Kidney (tissue), 13 donors: ENCODE measurements at regions not wholly inside any gene's neighbourhood (a gene's known extent, or its start where the extent isn't known, plus 50 kb on each side); places are given as distances from the start of the nearest gene placed in this dataset.

Experiments
- DNase-seq, 5 donors: peaks; one replicate each; pipeline ENCODE4 v3.0.0-alpha.2; 2013 to 2020
- FAIRE-seq: peaks from 2 replicates; lab custom pipeline; 2012; peaks lifted over from hg19 to GRCh38; lab: Jason Lieb, UNC
- H3K27ac ChIP-seq, 2 donors: one replicate each; pipeline ENCODE4 v1.7.0; 2013; ENCODE audit warnings: low read depth in 2 of 2, low read length in 2 of 2, inconsistent platforms in 1 of 2
- H3K27me3 ChIP-seq: one replicate; pipeline ENCODE4 v1.7.1; 2013; ENCODE audit warnings: low read length, inconsistent platforms; ENCODE audit not compliant: control insufficient read depth, insufficient read depth
- H3K36me3 ChIP-seq, 3 donors: one replicate each; pipeline versions ENCODE4 v1.7.0 to v1.7.1; 2013; ENCODE audit warnings: low read length in 3 of 3, control low read depth in 1 of 3, inconsistent platforms in 1 of 3; ENCODE audit not compliant: insufficient read depth in 3 of 3, control insufficient read depth in 2 of 3
- H3K4me1 ChIP-seq, 3 donors: one replicate each; pipeline versions ENCODE4 v1.7.0 to v1.7.1; 2013; ENCODE audit warnings: low read length in 3 of 3, inconsistent platforms in 1 of 3, low read depth in 1 of 3; ENCODE audit not compliant: control insufficient read depth in 2 of 3, insufficient read depth in 2 of 3
- H3K4me3 ChIP-seq, 3 donors: one replicate each; pipeline versions ENCODE4 v1.7.0 to v1.8.1; 2013; ENCODE audit warnings: low read length in 3 of 3, control low read depth in 1 of 3, inconsistent platforms in 1 of 3
- H3K9ac ChIP-seq, 3 donors: one replicate each; pipeline versions ENCODE4 v1.7.0 to v1.7.1; 2013; ENCODE audit warnings: low read length in 3 of 3, control low read depth in 1 of 3, inconsistent platforms in 1 of 3
- H3K9me3 ChIP-seq, 3 donors: one replicate each; pipeline versions ENCODE4 v1.7.0 to v1.7.1; 2013; ENCODE audit warnings: low read length in 3 of 3, control low read depth in 1 of 3, inconsistent platforms in 1 of 3; ENCODE audit not compliant: control insufficient read depth in 2 of 3, insufficient read depth in 1 of 3
- intact Hi-C: fragments of 100-400 bp; cut with DNase I; formaldehyde crosslinking; loops from one replicate; pipeline ENCODE4 v1.11.1; 2022
- TF ChIP-seq, protein P1 (sequence below): IDR thresholded peaks from 3 replicates; pipeline ENCODE4 v1.5.1; 2012; ENCODE audit warnings: mild to moderate bottlenecking, moderate library complexity, borderline replicate concordance; ENCODE audit not compliant: insufficient read depth; ENCODE audit errors: extremely low read depth
- donor health status: control.
- donor health status: control.
- donor health status: control.
- donor health status: control.
- donor health status: control.
- donor health status: DM: yes; HTN: yes; CAD: no.
- donor health status: Normal renal cell carcinoma (clear cell type).

DNA sequence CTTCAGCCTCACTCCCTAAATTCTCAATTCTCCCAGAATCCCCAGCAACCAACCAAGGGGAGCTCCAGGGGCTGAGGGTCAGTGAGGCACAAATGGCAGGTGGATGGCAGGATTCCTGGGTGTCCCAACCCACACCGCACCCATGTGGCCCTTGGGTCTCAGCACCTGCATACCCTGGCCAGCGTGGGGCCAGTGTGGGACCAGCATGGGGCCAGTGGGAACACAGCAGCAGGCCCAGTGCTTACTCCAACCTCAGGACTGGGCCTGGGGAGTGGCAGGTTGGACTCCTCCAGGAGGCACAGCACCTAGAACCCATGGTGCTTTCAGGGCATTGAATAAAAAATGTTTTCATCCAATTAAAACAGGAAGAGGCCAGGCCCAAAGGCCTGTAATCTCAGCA is 202.0 kb downstream of the TSHZ3 start:
- H3K9me3 ChIP-seq, result no peaks in the 10 kb centered on the region
- no peak overlapping the region for H3K27ac ChIP-seq
- no peak for DNase-seq
- FAIRE-seq, result no peak
- TF ChIP-seq, protein P1, sequence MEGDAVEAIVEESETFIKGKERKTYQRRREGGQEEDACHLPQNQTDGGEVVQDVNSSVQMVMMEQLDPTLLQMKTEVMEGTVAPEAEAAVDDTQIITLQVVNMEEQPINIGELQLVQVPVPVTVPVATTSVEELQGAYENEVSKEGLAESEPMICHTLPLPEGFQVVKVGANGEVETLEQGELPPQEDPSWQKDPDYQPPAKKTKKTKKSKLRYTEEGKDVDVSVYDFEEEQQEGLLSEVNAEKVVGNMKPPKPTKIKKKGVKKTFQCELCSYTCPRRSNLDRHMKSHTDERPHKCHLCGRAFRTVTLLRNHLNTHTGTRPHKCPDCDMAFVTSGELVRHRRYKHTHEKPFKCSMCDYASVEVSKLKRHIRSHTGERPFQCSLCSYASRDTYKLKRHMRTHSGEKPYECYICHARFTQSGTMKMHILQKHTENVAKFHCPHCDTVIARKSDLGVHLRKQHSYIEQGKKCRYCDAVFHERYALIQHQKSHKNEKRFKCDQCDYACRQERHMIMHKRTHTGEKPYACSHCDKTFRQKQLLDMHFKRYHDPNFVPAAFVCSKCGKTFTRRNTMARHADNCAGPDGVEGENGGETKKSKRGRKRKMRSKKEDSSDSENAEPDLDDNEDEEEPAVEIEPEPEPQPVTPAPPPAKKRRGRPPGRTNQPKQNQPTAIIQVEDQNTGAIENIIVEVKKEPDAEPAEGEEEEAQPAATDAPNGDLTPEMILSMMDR, result no peak
- no peak overlapping the region for H3K4me3 ChIP-seq
- H3K9ac ChIP-seq, result no peak overlapping the region
- H3K4me1 ChIP-seq, result no peaks in the 10 kb centered on the region
- H3K27me3 ChIP-seq, result no peaks in the 10 kb centered on the region
- no peaks in the 10 kb centered on the region for H3K36me3 ChIP-seq
- intact Hi-C loops, result no loop called here

DNA sequence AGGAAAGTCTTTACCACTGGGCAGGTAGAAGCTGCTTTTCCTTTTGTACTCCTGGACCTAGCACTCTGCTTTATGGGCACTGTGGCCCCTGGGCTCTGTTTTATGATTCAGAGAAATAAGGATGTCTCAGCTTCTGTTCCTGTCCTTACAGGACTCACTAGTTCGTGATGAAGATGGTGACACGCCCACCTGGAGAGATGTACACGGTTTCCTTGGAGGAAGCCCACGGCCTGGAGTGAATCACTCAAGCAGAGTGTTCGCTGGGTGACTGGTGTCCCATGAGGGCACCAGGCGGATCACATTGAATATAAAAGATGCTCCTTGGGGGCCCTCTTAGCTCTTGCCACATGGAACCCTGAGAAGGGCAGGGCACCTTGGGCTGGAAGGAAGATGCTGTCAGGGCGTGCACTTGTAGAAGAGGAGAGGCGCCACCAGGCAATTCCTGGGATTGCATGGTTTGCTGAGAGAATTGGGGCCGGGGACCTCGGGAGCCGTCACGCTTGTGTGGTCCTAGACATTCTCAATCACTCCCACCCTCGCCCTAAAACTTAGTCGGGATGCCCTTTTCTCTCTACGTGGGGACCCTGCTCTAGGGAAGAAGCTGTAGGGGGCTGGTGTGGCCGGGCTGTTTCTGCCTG is 202.6 kb downstream of the TSHZ3 start:
- Histone ChIP-seq H3K4me3 (no peak overlapping the region), H3K9me3 (no peaks in the 10 kb centered on the region), H3K36me3 (no peaks in the 10 kb centered on the region), H3K9ac (no peak overlapping the region), H3K4me1 (no peaks in the 10 kb centered on the region), H3K27me3 (no peaks in the 10 kb centered on the region), H3K27ac (no peak overlapping the region)
- TF ChIP-seq, protein P1, result no peak
- intact Hi-C loops, result no loop called here
- DNase-seq (no peak), FAIRE-seq (no peak)

DNA sequence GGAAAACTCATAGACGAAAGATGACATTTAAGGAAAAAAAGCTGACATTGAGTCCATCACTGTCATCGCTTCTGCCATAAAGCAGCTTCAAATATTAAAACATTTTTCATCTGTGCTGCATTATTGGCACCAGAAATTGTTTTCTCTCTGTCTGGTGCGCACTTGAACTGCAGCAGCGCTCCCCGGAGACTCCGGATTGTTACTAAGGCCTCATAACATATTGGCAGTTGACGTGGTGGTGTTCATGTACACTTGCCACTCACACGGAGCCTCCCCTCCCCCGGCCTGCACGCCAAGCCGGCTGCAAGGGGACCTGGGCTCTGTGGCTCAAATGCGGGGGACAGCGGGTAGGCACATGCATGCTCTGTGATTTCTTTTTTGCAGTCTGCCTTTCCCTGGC is 203.2 kb downstream of the TSHZ3 start:
- no peak for DNase-seq
- intact Hi-C loops, result no loop called here
- H3K27me3 ChIP-seq, result no peaks in the 10 kb centered on the region
- no peak overlapping the region for H3K9ac ChIP-seq
- no peak overlapping the region for H3K27ac ChIP-seq
- H3K9me3 ChIP-seq, result no peaks in the 10 kb centered on the region
- H3K36me3 ChIP-seq, result no peaks in the 10 kb centered on the region
- TF ChIP-seq, protein P1, result no peak
- H3K4me3 ChIP-seq, result no peak overlapping the region
- H3K4me1 ChIP-seq, result no peaks in the 10 kb centered on the region
- FAIRE-seq, result no peak

DNA sequence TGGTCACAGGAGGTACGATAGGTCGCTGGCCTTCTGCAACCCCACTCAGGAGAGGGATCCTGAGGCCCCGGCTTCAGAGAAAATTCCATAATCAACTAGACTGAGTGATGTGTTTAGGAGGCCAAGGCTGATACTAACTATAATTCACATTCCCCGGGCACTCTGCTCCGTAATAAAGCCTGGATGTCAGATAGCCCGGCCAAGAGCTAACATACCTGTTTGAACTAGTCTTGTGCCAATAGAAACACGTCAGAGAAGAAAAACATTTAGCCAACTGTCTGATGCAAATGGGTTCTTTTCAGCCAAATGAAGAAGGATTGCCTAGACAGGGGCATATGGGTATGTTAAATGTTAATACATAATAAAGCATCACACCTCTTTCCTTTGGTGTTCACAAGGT is 204.2 kb downstream of the TSHZ3 start:
- intact Hi-C loops, result no loop called here
- DNase-seq (no peak), FAIRE-seq (no peak)
- H3K36me3 ChIP-seq, result no peaks in the 10 kb centered on the region
- TF ChIP-seq, protein P1, result no peak
- H3K27me3 ChIP-seq, result no peaks in the 10 kb centered on the region
- H3K9ac ChIP-seq, result no peak overlapping the region
- no peak overlapping the region for H3K4me3 ChIP-seq
- no peak overlapping the region for H3K27ac ChIP-seq
- no peaks in the 10 kb centered on the region for H3K4me1 ChIP-seq
- no peaks in the 10 kb centered on the region for H3K9me3 ChIP-seq
